ENCODE measurements at regions not wholly inside any gene's neighbourhood (a gene's known extent, or its start where the extent isn't known, plus 50 kb on each side); places are given as distances from the start of the nearest gene placed in this dataset.

DNA sequence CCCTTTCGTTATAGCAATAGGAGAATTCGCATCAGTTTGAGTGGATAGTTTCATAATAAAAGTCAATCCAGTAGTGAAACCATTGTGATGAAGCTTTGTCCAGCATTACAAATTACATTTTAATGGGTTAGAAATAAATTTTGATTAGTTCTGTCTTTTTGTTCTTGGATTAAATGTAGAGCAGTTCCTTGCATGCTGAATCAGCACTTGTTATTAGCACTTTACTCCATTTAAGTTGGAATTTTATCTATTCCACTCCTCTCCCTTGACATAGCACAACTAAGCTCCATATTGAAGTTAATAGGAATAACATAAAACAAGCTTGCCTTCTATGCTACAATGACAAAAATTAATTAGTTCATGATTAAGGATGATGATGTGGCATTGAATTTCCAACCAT, 624.1 kb downstream of the CCDC85A start:
- TF ChIP-seq, protein P1, sequence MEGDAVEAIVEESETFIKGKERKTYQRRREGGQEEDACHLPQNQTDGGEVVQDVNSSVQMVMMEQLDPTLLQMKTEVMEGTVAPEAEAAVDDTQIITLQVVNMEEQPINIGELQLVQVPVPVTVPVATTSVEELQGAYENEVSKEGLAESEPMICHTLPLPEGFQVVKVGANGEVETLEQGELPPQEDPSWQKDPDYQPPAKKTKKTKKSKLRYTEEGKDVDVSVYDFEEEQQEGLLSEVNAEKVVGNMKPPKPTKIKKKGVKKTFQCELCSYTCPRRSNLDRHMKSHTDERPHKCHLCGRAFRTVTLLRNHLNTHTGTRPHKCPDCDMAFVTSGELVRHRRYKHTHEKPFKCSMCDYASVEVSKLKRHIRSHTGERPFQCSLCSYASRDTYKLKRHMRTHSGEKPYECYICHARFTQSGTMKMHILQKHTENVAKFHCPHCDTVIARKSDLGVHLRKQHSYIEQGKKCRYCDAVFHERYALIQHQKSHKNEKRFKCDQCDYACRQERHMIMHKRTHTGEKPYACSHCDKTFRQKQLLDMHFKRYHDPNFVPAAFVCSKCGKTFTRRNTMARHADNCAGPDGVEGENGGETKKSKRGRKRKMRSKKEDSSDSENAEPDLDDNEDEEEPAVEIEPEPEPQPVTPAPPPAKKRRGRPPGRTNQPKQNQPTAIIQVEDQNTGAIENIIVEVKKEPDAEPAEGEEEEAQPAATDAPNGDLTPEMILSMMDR (IDR thresholded peaks at IDR 0.05), result no peak
- intact Hi-C loops (cut with DNase I, micrococcal nuclease), result no loop called here
- Histone ChIP-seq H3K36me3 (ENCODE audit: low read depth) (no peaks in the 10 kb centered on the region), H3K4me3 (no peak overlapping the region), H3K9me3 (no peaks in the 10 kb centered on the region), H3K4me1 (ENCODE audit: low read depth) (no peaks in the 10 kb centered on the region)
- DNase-seq, result no peak
- no peak for ATAC-seq

DNA sequence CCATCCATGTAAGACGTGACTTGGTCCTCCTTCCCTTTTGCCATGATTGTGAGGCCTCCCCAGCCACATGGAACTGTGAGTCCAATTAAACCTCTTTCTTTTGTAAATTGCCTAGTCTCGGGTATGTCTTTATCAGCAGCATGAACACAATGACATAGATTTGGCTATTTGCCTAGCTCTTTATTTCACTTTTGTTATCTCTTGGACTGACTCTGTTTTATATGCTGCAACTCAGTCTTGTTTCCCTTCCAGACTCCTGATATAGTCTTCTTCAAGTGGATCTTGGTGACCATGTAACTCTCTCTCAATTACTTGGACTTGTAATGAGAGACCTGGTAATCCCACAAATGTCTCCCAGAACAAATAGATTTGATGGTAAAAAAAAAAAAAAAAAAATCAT, 627.6 kb downstream of the CCDC85A start:
- no peak for ATAC-seq
- no peaks in the 10 kb centered on the region for H3K36me3 ChIP-seq (ENCODE audit: low read depth)
- DNase-seq, result no peak
- intact Hi-C loops (cut with DNase I, micrococcal nuclease), result no loop called here
- TF ChIP-seq, protein P1 (IDR thresholded peaks at IDR 0.05), result no peak
- no peaks in the 10 kb centered on the region for H3K4me1 ChIP-seq (ENCODE audit: low read depth)
- no peak overlapping the region for H3K4me3 ChIP-seq
- H3K9me3 ChIP-seq, result no peaks in the 10 kb centered on the region

DNA sequence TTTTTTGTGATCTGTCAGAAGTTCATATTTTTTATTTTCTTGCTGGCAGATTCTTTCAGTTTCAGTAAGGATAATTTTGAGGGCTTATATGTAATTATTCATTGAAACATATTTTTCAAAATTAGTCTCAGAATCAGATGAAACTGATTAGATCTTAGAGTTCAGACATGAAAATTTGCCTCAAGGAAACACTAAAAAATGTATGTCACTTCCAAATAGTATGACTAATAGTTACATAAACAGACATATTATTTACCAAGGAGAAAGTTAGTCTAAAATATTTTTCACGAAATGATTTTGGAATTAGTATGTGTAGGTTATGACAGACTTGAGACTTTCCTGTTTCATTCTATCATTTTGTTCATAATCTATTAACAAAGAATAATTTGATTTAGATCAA, 628.6 kb downstream of the CCDC85A start:
- TF ChIP-seq, protein P1 (IDR thresholded peaks at IDR 0.05), result no peak
- ATAC-seq, result no peak

DNA sequence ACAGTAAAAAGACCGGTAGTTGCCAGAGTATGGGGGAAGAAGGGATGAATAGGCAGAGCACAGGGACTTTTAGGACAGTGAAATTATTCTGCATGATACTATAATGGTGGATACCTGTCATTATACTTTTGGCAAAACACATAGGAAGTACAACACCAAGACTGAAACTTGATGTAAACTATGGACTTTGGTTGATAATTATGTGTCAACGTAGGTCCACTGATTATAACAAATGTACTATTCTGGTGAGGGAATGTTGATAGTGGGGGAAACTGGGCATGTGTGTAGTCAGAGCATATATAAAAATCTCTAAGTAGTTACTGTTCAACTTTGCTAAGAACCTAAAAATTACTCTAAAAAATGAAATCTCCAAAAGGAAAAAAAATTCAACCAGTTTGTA, 629.7 kb downstream of the CCDC85A start:
- no peak for ATAC-seq
- Histone ChIP-seq H3K4me3 (no peak overlapping the region), H3K36me3 (ENCODE audit: low read depth) (no peaks in the 10 kb centered on the region), H3K4me1 (ENCODE audit: low read depth) (no peaks in the 10 kb centered on the region), H3K9me3 (no peaks in the 10 kb centered on the region)
- TF ChIP-seq, protein P1 (IDR thresholded peaks at IDR 0.05), result no peak
- no peak for DNase-seq
- intact Hi-C loops (cut with DNase I, micrococcal nuclease), result no loop called here

More for the DNA sequence above, 628.6 kb downstream of the CCDC85A start:
- intact Hi-C loops (cut with DNase I, micrococcal nuclease), result no loop called here
- Histone ChIP-seq H3K4me3 (no peak overlapping the region), H3K36me3 (ENCODE audit: low read depth) (no peaks in the 10 kb centered on the region), H3K9me3 (no peaks in the 10 kb centered on the region), H3K4me1 (ENCODE audit: low read depth) (no peaks in the 10 kb centered on the region)
- DNase-seq, result no peak

DNA sequence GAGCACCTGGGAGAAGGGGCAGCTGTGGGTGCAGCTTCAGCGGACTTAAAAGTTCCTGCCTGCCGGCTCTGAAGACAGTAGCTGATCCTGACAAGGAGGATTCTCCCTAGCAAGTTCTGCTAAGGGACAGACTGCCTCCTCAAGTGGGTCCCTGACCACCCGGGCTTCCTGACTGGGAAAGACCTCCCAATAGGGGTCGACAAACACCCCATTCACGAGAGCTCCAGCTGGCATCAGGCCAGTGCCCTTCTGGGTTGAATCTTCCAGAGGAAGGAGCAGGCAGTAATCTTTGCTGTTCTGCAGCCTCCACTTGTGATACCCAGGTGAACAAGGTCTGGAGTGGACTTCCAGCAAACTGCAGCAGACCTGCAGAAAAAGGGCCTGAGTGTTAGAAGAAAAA, 632.9 kb downstream of the CCDC85A start:
- intact Hi-C loops (cut with DNase I, micrococcal nuclease), result no loop called here
- ATAC-seq (no peak), DNase-seq (no peak)
- Histone ChIP-seq H3K4me1 (ENCODE audit: low read depth) (no peaks in the 10 kb centered on the region), H3K9me3 (peaks cover 4% of the 10 kb centered on the region), H3K4me3 (no peak overlapping the region), H3K36me3 (ENCODE audit: low read depth) (no peaks in the 10 kb centered on the region)
- TF ChIP-seq, protein P1 (IDR thresholded peaks at IDR 0.05), result no peak

DNA sequence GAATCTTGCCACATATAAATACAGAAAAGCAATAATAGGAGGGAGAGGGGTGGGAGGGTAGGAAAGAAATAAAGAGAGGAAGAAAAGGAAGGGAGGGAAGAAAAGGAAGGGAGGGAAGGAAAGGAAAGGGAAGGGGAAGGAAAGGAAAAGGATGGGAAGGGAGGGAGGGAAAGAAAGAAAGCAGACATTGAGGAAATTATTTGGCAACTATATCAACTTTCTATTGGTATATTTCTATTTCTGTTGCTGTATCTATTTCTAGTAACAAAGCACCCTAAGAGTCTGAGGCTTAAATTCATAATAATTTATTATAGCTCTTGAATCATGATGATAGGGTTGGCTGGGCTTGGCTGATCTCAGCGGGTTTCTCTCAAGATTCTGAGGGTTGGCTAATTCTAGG, 648.0 kb downstream of the CCDC85A start:
- Histone ChIP-seq H3K9me3 (peaks cover 7% of the 10 kb centered on the region), H3K4me1 (ENCODE audit: low read depth) (no peaks in the 10 kb centered on the region), H3K4me3 (no peak overlapping the region), H3K36me3 (ENCODE audit: low read depth) (no peaks in the 10 kb centered on the region)
- DNase-seq, result no peak
- no peak for ATAC-seq
- TF ChIP-seq, protein P1 (IDR thresholded peaks at IDR 0.05), result no peak
- intact Hi-C loops (cut with DNase I, micrococcal nuclease), result no loop called here
